Ascending aorta (tissue), 2 donors: ENCODE measurements at regions not wholly inside any gene's neighbourhood (a gene's known extent, or its start where the extent isn't known, plus 50 kb on each side); places are given as distances from the start of the nearest gene placed in this dataset.

Source experiments
- DNase-seq, 2 donors: peaks; one replicate each; pipeline ENCODE4 v3.0.0-alpha.2; 2019; ENCODE audit warnings: low spot score in 2 of 2
- H3K27ac ChIP-seq, 2 donors: fragments of 200-600 bp; sonication (generic); one replicate each; pipeline ENCODE4 v1.5.1; 2016 to 2017; ENCODE audit warnings: mild to moderate bottlenecking in 1 of 2
- H3K27me3 ChIP-seq: fragments of 200-600 bp; sonication (generic); one replicate; pipeline ENCODE4 v1.5.1; 2017
- H3K36me3 ChIP-seq, 2 donors: fragments of 200-600 bp; sonication (generic); one replicate each; pipeline ENCODE4 v1.5.1; 2016
- H3K4me1 ChIP-seq, 2 donors: fragments of 200-600 bp; sonication (generic); one replicate each; pipeline ENCODE4 v1.5.1; 2016 to 2017; ENCODE audit warnings: mild to moderate bottlenecking in 1 of 2
- H3K4me3 ChIP-seq, 2 donors: fragments of 200-600 bp; sonication (generic); one replicate each; pipeline ENCODE4 v1.5.1; 2016 to 2017; ENCODE audit warnings: mild to moderate bottlenecking in 1 of 2
- H3K9me3 ChIP-seq, 2 donors: fragments of 200-600 bp; sonication (generic); one replicate each; pipeline ENCODE4 v1.5.1; 2016
- intact Hi-C: fragments of 100-400 bp; cut with DNase I; formaldehyde crosslinking; loops from one replicate; pipeline ENCODE4 v1.15.1; 2023
- TF ChIP-seq, protein P1 (sequence below), 3 experiments: fragments of 200-600 bp in 2 of 3; fragments of 450-650 bp in 1 of 3; sonication (generic) in 2 of 3; IDR thresholded peaks; one replicate each; pipeline ENCODE4 v1.5.1; 2016 to 2019; ENCODE audit warnings: antibody characterized with exemption in 3 of 3, mild to moderate bottlenecking in 1 of 3, moderate library complexity in 1 of 3

DNA sequence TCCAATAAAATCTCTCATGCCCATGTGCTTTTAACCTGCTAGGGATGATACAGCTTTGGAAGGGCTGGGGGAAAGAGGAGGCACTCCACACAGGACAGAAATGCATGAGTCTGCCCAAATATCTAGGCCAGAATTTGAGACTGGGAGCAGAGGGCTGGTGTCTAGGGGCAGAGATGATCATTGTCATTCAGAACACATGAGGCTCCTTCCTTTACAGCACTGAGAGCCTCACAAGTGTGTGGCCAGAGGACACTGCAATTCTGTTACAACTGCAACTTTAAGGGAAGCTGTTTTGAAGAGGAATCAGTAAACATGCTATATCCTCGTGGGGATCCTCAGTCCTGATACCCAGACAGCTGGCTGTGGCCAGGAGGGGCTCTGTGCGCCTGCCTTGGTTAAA is 541.3 kb downstream of the OMA1 start:
- no peak overlapping the region for H3K4me3 ChIP-seq

GRCh38 chr1:58003988-58004387 is 542.5 kb downstream of the OMA1 start:
- H3K27ac ChIP-seq: no peak overlapping the region
- DNase-seq: no peak
- no peaks in the 10 kb centered on the region for H3K27me3 ChIP-seq
- TF ChIP-seq, protein P1, sequence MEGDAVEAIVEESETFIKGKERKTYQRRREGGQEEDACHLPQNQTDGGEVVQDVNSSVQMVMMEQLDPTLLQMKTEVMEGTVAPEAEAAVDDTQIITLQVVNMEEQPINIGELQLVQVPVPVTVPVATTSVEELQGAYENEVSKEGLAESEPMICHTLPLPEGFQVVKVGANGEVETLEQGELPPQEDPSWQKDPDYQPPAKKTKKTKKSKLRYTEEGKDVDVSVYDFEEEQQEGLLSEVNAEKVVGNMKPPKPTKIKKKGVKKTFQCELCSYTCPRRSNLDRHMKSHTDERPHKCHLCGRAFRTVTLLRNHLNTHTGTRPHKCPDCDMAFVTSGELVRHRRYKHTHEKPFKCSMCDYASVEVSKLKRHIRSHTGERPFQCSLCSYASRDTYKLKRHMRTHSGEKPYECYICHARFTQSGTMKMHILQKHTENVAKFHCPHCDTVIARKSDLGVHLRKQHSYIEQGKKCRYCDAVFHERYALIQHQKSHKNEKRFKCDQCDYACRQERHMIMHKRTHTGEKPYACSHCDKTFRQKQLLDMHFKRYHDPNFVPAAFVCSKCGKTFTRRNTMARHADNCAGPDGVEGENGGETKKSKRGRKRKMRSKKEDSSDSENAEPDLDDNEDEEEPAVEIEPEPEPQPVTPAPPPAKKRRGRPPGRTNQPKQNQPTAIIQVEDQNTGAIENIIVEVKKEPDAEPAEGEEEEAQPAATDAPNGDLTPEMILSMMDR (IDR thresholded peaks at IDR 0.05): no peak
- no peak overlapping the region for H3K4me3 ChIP-seq
- H3K9me3 ChIP-seq: no peaks in the 10 kb centered on the region
- intact Hi-C loops: no loop called here
- no peaks in the 10 kb centered on the region for H3K36me3 ChIP-seq
- H3K4me1 ChIP-seq: no peaks in the 10 kb centered on the region

More for the DNA sequence above, 541.3 kb downstream of the OMA1 start:
- no peaks in the 10 kb centered on the region for H3K36me3 ChIP-seq
- intact Hi-C loops: no loop called here
- H3K27ac ChIP-seq: no peak overlapping the region
- H3K27me3 ChIP-seq: no peaks in the 10 kb centered on the region
- TF ChIP-seq, protein P1 (IDR thresholded peaks at IDR 0.05): no peak
- DNase-seq: no peak
- H3K9me3 ChIP-seq: no peaks in the 10 kb centered on the region
- H3K4me1 ChIP-seq: no peaks in the 10 kb centered on the region

GRCh38 chr1:58003059-58003458 is 543.5 kb downstream of the OMA1 start:
- DNase-seq: no peak
- H3K4me3 ChIP-seq: no peak overlapping the region
- intact Hi-C loops: no loop called here

DNA sequence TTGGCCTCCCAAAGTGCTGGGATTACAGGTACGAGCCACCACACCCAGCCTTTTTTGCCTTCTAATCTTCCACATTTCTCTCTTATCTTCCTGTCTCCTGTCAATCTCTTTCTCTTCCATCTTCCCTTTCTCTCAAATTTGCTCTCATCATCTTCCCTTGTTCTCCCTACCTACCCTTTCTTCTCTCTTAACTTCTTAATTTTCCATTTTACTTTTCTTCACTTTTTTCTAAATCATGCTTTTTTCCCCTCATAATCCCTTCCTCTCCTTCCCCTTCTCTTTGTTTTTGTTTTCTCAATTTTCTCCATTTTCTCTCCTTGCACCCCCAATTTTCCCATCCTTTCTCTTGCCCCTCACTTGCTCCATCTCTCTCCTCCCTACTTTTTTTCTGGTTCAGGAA is 545.7 kb downstream of the OMA1 start:
- Histone ChIP-seq H3K27me3 (no peaks in the 10 kb centered on the region), H3K4me1 (no peaks in the 10 kb centered on the region), H3K27ac (no peak overlapping the region), H3K36me3 (no peaks in the 10 kb centered on the region), H3K9me3 (no peaks in the 10 kb centered on the region), H3K4me3 (no peak overlapping the region)
- DNase-seq: no peak
- TF ChIP-seq, protein P1 (IDR thresholded peaks at IDR 0.05): no peak
- intact Hi-C loops: no loop called here

More at GRCh38 chr1:58003059-58003458, 543.5 kb downstream of the OMA1 start:
- Histone ChIP-seq H3K4me1 (no peaks in the 10 kb centered on the region), H3K27me3 (no peaks in the 10 kb centered on the region), H3K27ac (no peak overlapping the region), H3K36me3 (no peaks in the 10 kb centered on the region), H3K9me3 (no peaks in the 10 kb centered on the region)
- TF ChIP-seq, protein P1 (IDR thresholded peaks at IDR 0.05): no peak

DNA sequence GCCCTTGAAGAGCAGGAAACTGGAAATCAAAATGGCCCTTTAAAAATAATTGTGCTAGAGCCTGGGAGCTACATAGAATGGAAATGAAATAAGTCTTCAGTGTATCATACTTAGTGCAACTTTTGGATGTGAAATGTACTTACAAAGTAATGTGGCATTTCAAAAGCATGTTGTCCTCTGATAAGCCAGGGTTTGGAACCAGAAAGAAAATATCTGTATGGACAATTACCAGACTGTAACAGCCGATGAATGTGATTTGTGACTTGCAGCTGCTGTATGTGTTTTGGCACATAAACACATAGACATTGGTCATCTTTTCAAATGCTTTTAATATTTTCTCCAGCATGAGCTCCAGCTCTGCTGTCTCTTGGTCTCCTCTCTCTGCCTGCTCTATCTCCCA is 546.4 kb downstream of the OMA1 start:
- H3K27me3 ChIP-seq: no peaks in the 10 kb centered on the region
- no peak overlapping the region for H3K4me3 ChIP-seq
- TF ChIP-seq, protein P1 (IDR thresholded peaks at IDR 0.05): no peak
- H3K9me3 ChIP-seq: no peaks in the 10 kb centered on the region
- H3K27ac ChIP-seq: no peak overlapping the region
- H3K4me1 ChIP-seq: no peaks in the 10 kb centered on the region
- no peak for DNase-seq
- intact Hi-C loops: no loop called here
- no peaks in the 10 kb centered on the region for H3K36me3 ChIP-seq

- Histone ChIP-seq H3K27me3 (no peaks in the 10 kb centered on the region), H3K36me3 (no peaks in the 10 kb centered on the region), H3K4me1 (no peaks in the 10 kb centered on the region), H3K4me3 (no peak overlapping the region), H3K9me3 (no peaks in the 10 kb centered on the region), H3K27ac (no peak overlapping the region)
- TF ChIP-seq, protein P1 (IDR thresholded peaks at IDR 0.05): no peak
- DNase-seq: no peak
- intact Hi-C loops: no loop called here
These were observed 550.1 kb downstream of the OMA1 start for GRCh38 chr1:57996400-57996799.
